Suppressor macrophage treated with lipopolysaccharide for 1 hour (primary cell): ENCODE measurements at regions not wholly inside any gene's neighbourhood (a gene's known extent, or its start where the extent isn't known, plus 50 kb on each side); places are given as distances from the start of the nearest gene placed in this dataset.
A peak's percentile ranks its signal among the peaks of the same experiment; 100 is the strongest.
"Not testable (repeated sequence)": the region's sequence is repeated elsewhere in the genome, so short reads cannot be mapped to it uniquely, and the experiment has no call there.

Experiments used
- DNase-seq, 3 donors: peaks; one replicate each; pipeline ENCODE4 v3.0.0-alpha.2; 2020 to 2022

DNA sequence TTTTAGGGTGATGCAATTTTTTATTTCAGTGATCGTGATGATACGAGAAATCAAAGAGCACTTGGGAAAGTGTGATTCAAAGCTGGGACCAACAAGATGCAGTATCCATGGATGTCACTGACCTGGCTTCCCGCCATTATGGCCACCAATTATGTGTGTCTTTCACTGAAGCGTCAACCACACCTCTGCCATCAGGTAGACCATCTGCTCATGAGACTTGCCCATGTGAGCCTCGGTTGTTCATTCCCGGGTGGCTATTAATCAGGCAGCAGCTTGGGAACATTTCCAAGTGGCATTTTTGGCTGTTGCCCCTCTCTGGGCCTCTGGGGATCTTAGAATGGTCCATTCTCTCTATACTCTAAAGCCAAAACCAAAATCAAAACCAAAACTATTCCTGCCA, 436.0 kb upstream of the ADAMTSL1 start:
- no peak for DNase-seq

DNA sequence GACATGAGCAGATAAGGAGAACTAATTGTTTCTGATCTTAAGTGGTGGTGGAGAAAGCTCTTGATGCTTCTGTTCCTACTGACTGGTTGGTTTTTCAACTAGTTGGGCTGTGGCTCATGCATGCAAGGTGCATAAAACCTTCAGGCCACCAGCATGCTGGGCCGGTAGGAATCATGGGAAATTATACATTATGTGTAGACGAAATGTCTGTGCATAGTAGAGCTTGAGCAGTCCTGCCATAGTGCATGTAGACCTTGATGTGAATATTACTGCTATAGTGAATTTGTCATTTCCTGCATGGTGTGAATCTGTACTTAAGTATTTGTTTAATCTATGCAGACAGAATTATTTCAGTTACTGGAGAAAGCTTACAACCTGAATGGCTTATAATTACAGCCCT, 433.6 kb upstream of the ADAMTSL1 start:
- no peak for DNase-seq

- no peak for DNase-seq
Observed at GRCh38 chr9:18043978-18044377, 430.0 kb upstream of the ADAMTSL1 start.

- DNase-seq: no peak
Observed at GRCh38 chr9:18045326-18045725, 428.6 kb upstream of the ADAMTSL1 start.

DNA sequence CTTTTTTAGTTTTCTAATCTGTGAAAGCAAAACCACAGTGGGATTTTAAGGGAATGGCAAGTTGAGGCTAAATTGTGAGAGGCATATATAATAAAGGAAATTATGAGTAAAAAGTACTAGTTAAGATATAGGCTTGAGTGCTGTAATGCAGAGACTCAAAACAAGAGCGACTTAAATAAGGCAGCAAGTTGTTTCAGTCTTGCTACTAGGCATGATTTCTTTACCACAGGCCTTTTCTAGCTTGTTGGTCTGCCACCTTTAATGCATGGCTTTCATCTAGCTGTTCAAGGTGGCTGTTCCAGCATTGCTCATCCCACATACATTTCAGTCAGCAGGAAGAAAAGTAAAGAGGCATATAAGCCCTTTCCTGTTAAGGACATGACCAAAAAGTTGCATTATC, 427.9 kb upstream of the ADAMTSL1 start:
- DNase-seq: no peak

GRCh38 chr9:18051638-18052037, 422.3 kb upstream of the ADAMTSL1 start:
- no peak for DNase-seq

GRCh38 chr9:18052060-18052459, 421.9 kb upstream of the ADAMTSL1 start:
- no peak for DNase-seq

DNA sequence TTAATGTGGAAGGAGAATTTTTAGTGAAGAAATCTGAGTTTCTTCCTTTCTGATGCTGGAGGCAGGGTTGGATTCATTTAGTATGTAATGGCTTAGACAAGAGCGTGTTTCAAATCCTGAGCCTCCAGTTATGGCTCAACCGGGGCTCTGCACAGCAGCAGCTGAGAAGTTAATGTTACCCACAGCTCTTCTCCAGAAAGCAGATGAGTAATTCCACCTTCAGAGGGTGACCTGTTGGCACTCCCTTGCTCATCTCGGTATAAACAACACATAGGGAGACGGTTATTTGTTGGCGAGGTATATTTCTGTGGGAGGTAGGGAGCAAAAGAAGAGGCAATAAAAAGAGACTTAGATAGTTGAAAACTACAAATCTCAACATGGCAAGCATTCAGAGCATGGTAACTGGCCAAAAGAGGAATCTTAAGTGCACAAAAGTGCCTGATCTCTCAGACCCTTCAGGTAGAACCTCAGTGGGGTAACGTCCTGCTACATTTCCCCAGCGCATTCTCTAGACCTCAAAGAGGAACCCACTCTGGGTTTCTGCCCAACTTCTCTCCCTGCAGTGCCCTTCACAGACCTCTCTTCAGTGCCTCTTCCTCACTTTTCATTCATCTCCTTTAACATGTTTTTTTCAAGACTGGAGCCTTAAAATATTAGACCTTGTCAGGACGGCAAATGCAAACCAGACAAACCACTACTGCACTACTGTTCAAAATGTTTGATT, 417.5 kb upstream of the ADAMTSL1 start:
- DNase-seq: no peak

DNA sequence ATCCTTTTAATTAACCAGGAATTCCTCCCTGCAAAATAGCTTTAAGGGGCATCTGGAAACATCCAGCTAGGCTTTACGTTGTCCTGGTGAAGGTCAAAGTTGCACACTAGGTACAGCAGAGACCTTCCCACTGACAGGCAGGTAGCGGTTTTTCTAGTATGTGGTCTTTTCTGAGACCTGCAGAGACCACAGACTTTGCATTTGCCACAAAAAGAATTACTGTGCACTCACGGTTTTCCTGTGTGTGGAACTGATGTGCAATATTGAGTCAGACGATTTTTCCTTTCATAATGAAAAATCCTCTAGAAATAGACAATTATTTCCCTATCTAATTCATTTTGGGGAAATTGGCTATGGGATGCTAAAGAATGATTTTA, 417.0 kb upstream of the ADAMTSL1 start:
- DNase-seq: no peak

- no peak for DNase-seq
Observed at GRCh38 chr9:18058564-18059442, 415.1 kb upstream of the ADAMTSL1 start.

- DNase-seq: no peak
Observed at GRCh38 chr9:18059447-18059846, 414.5 kb upstream of the ADAMTSL1 start.

GRCh38 chr9:18060269-18060934, 413.6 kb upstream of the ADAMTSL1 start:
- DNase-seq: no peak

DNA sequence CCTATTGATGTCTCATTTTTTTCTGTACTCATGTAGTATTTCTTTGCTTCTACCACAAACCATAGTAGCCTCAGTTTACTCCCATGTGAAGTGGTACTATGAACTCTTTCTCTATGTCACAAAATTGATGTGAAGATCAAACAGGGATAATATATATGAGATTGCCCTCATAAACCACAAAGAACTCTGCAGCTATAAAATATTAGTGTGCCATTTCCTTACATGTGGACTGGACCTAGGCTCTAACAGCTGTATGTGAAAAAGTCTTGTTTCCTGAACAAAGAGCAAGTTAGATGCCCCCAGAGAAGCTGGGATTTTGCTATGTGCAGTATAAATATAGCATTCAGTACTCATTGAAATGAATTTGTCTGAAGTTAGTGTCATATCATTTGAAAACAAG, 412.6 kb upstream of the ADAMTSL1 start:
- no peak for DNase-seq

DNA sequence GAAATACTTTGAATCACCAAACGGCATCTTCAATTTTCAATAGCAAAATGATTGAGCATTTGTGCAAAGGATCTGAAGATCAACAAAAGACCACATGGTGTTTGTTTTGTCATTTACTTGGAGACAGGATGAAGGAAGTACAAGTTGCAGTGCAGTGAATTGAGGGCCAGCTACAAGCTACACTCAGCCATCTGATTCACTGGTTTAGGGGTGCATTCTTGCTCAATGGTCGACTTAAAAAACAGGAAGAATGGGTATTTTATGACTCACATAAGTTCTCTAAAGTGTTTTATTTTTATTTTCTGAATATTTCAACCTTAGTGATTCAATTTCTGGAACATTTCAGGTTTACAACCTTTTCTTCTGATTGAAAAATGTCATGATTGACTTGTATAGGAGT, 412.1 kb upstream of the ADAMTSL1 start:
- DNase-seq: peak; percentile 28 to 61 (median 55)

- DNase-seq: no peak
Observed at GRCh38 chr9:18063856-18064390, 410.0 kb upstream of the ADAMTSL1 start.

GRCh38 chr9:18066608-18067007, 407.3 kb upstream of the ADAMTSL1 start:
- DNase-seq: not testable (repeated sequence)

DNA sequence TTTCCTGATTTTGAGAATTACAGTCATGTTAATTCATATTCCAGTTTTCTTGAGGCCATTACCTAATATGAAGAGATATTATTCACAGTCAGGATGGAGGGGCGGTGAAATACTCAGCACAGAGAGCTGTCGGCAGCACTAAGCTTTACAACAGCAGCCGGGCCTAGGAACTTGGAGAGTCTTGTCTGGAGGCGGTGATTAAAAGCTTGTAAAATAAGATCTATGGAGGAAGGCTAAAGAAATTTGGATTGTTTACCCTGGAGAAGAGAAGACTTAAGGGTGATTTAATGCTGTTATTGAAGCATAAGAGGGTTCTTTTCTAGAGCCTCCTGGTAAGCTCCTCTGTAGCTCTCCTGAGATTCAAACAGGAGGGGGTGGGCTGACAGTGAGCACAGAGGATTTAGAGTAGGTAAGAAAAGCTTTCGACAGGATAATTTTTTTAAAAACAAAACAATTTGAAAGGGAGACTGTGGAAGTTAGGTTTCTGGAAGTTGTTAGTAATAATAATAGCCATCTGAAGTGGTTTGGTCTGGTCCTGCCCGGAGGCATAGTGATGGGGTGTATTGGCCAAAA, 406.3 kb upstream of the ADAMTSL1 start:
- DNase-seq: no peak

- no peak for DNase-seq
Observed at GRCh38 chr9:18068900-18069299, 405.1 kb upstream of the ADAMTSL1 start.

GRCh38 chr9:18071651-18072060, 402.3 kb upstream of the ADAMTSL1 start:
- DNase-seq: no peak

GRCh38 chr9:18073002-18073401, 401.0 kb upstream of the ADAMTSL1 start:
- DNase-seq: no peak

DNA sequence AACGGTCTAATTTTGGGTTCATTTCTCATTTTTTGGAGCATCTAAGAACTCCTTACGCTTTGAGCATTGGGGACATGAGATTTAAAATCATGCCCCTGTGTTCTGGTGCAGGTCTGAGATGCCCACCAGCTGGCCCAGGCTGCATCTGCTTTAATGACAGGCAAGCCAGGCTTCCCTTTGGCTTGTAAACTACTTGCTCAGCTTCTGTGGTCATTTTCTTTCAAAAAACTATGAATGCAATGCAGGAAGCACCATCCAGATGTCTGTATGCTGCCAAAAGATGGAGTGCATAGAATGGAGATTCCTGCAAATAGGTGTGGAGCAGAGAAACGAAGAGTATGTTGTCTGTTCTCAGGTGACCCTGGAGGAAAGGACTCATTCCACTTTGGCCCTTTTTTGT, 399.9 kb upstream of the ADAMTSL1 start:
- no peak for DNase-seq

GRCh38 chr9:18075253-18075952, 398.6 kb upstream of the ADAMTSL1 start:
- no peak for DNase-seq
